HG03103 (cell line): ENCODE measurements at regions not wholly inside any gene's neighbourhood (a gene's known extent, or its start where the extent isn't known, plus 50 kb on each side); places are given as distances from the start of the nearest gene placed in this dataset.
"Not testable (repeated sequence)": the region's sequence is repeated elsewhere in the genome, so short reads cannot be mapped to it uniquely, and the experiment has no call there.

Experiments used
- ATAC-seq: cut with Tn5 transposase; IDR thresholded peaks from one replicate; pipeline ENCODE4 v1.9.1; 2021; ENCODE audit warnings: low read depth; ENCODE audit not compliant: unreplicated experiment

GRCh38 chr2:180927030-180927686 lies 53.2 kb upstream of the UBE2E3 start:
- ATAC-seq, result no peak

- no peak for ATAC-seq
Measured at GRCh38 chr2:180925700-180926099, 54.7 kb upstream of the UBE2E3 start.

DNA sequence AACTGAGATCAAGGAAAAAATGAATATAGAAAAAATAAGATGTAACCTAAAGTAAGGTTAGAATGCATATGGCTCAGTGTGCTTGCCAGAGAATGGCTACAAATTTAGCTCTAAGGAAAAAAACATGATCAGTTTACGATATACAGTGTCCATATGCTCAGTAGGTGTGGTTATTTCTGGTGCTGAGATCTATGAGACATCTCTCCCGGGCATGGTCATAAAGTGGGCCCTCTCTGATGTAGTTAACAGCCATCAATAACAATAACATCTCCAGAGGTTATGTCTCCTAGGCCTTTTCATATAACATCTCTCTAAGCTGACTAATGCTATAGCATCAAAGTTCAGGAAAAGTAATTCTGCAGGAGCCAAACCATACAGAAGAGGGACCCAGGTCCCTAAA lies 56.3 kb upstream of the UBE2E3 start:
- ATAC-seq, result no peak

DNA sequence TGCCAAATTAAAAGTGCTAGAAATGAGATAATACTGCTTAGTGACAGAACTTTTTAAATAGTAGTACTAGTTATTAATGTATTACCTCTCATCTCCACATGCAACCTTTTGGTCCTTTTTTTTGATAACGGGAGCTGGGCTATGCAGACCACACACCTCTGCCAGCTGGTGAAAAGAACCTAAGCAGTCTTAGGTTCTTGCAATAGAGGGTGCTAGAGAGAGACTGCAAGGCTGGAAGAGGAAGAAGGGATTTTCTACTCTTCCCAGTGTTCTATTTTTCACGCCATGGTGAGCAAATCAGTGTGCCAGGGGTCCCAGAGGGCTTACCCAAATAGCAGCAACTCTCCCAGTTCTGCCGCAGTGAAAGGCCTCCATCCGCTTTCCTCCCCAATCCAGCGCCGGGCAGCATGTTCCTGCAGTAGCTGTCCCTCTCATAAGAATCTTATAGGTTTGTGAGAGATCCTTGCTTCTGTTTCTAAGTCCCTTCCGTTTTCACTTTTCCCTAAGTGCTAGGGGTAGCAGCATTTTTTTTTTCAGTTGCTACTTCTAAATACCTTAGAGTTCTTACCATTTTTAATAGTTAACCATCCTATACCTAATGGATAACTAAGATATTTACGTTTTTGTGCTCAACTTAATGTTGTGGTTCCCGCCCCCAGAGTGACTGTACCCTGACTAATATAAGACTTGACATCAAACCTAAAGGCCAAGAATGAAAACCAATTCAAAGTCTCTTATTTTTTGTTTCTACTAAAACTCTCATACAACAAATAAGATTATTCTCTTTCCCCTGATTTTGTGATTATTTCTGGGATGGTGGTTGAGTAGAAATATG lies 69.4 kb upstream of the UBE2E3 start:
- no peak for ATAC-seq

DNA sequence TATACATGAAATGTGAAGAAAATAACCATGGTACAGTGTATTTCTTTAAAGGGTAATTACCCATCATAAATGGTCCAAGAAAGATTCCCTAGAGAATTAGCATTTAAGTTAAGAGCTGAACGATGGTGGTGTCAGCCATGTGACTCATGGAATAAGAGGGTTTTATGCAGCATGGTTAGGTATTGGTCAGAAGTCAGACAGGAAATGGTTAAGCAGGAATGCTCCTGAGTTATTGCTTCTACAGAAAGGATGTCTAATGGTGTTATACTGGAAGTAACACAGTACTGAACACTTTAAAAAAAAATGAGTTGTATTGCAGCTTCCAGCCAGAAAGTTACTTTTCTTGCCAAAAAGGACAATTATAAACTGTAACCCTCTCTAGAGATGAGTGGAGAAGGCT lies 72.7 kb upstream of the UBE2E3 start:
- ATAC-seq, result no peak

DNA sequence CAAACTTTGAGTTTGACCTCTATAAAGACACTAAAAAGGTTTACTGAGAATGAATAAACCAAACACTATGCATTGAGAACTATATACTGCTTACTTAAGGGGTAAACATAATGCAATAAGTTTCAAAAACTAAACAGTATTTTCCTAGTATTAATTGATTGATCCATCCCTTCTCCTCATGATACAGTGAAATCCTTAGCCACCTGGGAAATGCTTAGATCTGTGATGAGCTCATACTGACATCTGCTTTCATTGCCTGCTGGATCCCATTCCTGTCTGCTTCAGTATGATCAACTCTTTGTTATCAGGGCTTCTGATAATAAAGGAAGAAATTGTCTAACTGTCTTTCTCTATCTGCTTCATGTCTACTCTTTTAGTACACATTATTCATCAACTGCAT lies 74.9 kb upstream of the UBE2E3 start:
- no peak for ATAC-seq

DNA sequence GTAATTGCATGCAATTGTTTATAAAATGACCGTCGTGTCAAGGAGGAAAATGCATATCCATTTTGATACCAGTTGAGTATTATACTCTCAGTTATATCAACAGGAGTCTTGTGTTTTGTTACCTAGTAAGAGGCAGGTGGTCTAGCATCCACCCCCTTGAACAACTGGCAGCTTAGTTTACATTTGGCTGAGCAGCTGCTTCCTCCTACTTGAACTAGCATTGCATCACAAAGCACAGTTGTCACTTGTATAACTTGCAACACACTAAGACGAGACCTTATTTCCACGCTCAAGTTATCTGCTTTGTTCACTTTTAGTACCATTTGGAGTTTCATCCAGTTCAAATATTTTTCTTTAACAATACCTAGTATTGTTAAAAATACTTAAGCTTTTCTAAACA lies 75.4 kb upstream of the UBE2E3 start:
- ATAC-seq, result no peak

DNA sequence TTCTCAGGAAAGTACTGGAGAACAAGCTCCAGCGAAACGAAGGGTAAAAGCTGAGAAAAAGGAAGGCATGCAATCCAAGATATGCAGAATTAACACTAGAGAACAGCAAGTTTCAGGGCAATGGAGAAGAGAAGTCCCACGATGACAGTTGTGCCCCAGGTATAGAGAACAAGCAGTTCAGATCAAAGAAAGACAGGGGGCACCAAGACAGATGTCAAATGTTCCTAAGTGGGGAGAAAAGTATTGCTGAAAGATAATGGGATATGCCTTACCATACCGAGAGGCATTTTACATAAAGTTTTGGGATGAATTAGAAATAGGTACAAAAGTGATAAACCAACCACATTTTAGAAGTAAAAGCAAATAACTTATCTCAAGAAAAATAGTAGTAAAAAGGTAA lies 79.1 kb upstream of the UBE2E3 start:
- ATAC-seq, result no peak

- no peak for ATAC-seq
Measured at GRCh38 chr2:180893752-180894151, 86.7 kb upstream of the UBE2E3 start.

GRCh38 chr2:180892091-180892490 lies 88.3 kb upstream of the UBE2E3 start:
- no peak for ATAC-seq

GRCh38 chr2:180891360-180891759 lies 89.0 kb upstream of the UBE2E3 start:
- ATAC-seq, result no peak

DNA sequence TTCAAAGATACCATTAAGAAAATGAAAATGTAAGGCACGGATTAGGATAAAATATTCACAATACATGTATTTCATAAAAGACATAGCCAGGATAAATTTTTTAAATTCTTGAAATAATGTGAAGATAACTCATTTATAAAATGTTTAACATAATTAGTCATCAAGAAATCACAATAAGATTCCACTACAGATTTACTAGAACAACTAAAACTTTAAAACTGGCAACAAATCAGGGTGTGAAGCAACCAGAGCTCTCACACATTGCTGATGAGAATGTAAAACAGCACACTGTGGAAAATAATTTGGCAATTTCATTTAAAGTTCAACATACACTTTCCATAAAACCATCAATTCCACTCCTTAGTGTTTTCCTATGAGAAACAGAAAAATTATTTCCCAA lies 89.6 kb upstream of the UBE2E3 start:
- ATAC-seq, result no peak

GRCh38 chr2:180882959-180883358 lies 97.4 kb upstream of the UBE2E3 start:
- no peak for ATAC-seq

DNA sequence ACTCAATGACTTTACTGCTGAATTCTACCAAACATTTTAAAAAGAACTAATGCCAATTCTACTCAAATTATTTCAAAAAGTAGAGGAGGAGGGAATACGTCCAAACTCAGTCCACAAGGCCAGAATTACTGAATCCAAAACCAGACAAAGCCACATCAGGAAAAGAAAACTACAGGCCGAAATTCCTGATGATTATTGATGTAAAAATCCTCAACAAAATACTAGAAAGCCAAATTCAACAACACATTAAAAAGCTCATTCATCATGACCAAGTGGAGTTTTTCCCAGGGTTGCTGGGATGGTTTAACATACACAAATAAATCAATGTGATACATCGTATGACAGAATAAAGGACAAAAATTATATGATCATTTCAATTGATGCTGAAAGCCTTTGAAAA lies 103.9 kb upstream of the UBE2E3 start:
- no peak for ATAC-seq

DNA sequence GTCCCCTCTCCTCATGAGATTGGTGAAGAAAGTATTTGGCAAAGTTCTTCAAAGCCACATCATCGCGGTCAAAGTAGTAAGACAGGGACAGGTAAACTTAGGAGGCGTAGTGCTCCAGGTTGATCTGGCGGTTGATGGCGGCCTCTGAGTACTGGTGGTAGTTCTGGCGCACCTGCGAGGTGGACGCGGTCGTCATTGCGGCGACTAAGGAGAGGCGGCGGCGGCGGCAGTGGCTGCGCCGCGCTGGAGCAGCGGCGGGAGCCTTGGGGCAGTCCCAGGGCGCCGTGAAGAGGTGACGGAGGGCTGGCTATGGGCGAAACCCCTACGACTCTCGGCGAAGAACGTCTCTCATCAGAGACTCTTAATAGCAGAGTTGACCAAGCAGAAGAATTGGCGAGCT lies 107.2 kb upstream of the UBE2E3 start:
- ATAC-seq, result no peak

DNA sequence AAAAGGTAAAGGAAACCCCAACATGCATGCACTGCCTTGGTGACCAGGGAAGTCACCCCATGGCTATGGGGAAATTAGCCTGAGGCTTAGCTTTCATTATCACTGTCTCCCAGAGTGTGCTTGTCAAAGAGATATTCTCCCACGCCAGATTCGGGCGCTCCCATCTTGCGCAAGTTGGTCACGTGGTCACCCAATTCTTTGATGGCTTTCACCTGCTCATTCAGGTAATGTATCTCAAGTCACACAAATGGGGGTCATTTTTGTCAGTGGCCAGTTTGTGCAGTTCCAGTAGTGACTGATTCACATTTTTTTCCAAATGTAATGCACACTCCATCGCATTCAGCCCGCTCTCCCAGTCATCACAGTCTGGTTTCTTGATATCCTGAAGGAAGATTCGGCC lies 107.6 kb upstream of the UBE2E3 start:
- not testable (repeated sequence) for ATAC-seq

DNA sequence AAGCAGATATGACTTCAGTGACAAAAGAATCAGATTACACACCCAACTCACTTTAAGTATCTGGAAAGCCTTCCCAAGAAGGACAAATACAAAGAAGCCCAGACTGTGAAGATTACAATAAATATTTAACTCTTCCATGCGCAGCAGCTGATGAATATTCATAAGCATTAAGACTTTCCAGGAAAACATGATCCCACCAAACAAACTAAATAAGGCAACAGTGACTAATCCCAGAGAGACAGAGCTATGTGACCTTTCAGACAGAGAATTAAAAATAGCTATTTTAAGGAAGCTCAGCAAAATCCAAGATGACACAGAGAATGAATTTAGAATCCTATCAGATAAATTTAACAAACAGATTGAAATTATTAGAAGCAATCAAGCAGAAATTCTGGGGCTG lies 108.2 kb upstream of the UBE2E3 start:
- ATAC-seq, result no peak

GRCh38 chr2:180871649-180872048 lies 108.8 kb upstream of the UBE2E3 start:
- ATAC-seq, result no peak

DNA sequence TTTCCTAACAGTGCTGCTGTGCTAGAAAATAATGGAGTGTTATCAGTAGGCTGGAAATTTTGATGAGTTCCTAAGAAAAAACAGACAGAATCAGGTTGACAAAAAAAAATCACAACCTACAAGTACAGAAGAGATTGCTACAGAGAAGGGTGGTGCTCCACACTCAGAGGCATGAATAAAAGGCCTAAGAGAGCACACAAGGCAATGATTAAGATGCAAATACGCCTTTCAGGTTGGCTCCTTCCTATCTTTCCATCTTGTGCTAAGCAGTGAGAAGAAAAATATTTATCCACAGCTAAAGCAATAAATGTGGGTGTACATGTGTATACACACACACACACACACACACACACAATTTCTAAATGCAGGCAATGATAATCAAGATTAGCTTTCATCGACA lies 130.6 kb upstream of the UBE2E3 start:
- no peak for ATAC-seq

DNA sequence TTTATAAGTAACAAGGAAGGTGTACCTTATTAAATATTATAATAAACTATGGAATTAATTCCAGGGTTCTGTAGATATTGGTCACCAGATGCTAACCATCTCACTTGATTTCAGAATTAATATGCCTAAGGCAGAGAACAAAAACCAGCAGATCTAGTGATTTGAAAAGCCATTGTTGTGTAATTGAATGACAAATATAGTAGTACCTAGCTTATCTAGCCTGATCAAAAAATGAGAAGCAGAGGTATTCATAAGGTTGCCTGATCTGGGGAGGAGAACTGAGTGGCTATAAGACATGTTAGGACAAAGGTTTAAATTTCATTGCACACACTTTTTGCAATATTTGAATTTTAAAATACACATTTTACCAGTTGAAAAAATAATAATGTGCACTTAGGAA lies 132.0 kb upstream of the UBE2E3 start:
- no peak for ATAC-seq

DNA sequence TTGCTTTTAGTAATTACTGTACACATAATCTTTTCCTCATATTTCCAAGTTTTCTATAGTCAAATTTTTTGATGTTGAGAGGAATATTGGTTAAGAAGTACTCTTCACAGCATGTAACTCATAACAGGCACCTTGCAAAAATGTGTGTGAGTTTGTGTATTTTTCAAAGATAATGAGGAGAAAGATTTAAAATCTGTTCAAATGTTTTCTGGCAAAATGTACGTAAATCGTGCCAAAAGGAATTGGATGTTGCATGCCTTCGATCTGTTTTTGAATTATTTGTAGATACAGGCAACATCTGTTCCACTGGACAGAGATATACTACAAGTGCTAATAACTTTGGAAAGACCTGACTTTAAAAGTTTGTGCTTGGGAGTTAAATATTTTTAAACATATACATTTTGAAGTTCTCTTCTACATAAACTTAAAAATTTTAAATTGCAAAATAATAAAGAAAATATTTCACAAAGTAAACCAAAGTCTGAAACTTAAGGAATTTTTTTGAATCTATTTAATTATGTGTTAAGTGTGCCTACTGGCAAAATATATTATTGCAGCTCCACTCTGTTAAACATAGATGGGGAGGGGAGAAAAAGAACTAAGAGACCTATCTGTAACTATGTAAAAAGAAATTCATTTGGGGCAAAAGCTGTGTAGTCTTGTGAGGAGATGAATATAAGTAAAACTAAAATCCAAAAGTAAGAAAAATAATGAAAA lies 133.5 kb upstream of the UBE2E3 start:
- no peak for ATAC-seq

DNA sequence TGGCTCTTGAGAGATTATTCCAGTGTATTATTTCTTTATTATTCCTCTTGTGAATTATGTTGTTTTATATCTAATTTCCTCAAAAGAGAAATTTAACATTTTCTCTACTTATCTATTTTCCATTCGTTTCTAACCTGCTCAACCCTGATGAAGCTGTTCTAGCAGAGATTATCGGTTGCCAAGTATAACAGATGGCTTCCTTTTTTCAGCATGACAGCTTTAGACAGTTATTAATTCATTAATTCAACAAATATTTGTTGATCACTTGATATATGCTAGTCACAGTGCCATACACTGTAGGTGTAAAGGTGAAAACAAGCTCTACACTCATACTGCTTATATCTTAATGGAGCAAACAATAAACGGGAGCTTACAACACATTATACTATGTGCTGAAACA lies 137.9 kb upstream of the UBE2E3 start:
- no peak for ATAC-seq
